NT2/D1 (cell line): ENCODE measurements at regions not wholly inside any gene's neighbourhood (a gene's known extent, or its start where the extent isn't known, plus 50 kb on each side); places are given as distances from the start of the nearest gene placed in this dataset.

ENCODE experiments used
- SUZ12 ChIP-seq: IDR thresholded peaks from 2 replicates; pipeline ENCODE4 v1.6.1; 2011; ENCODE audit not compliant: insufficient read length, insufficient read depth; ENCODE audit errors: extremely low read depth
- YY1 ChIP-seq: IDR thresholded peaks from 2 replicates; pipeline ENCODE4 v1.6.1; 2011; ENCODE audit not compliant: insufficient read length, insufficient read depth
- ZNF274 ChIP-seq: IDR thresholded peaks from 2 replicates; pipeline ENCODE4 v1.6.1; 2011; ENCODE audit warnings: mild to moderate bottlenecking, low read depth, low read length

GRCh38 chr12:113727651-113728061, 238.5 kb downstream of the RBM19 start:
- no peak for TF ChIP-seq YY1
- no peak for TF ChIP-seq ZNF274
- TF ChIP-seq SUZ12 = no peak
